ENCODE measurements at regions not wholly inside any gene's neighbourhood (a gene's known extent, or its start where the extent isn't known, plus 50 kb on each side); places are given as distances from the start of the nearest gene placed in this dataset.
"Not testable (repeated sequence)": the region's sequence is repeated elsewhere in the genome, so short reads cannot be mapped to it uniquely, and the experiment has no call there.

DNA sequence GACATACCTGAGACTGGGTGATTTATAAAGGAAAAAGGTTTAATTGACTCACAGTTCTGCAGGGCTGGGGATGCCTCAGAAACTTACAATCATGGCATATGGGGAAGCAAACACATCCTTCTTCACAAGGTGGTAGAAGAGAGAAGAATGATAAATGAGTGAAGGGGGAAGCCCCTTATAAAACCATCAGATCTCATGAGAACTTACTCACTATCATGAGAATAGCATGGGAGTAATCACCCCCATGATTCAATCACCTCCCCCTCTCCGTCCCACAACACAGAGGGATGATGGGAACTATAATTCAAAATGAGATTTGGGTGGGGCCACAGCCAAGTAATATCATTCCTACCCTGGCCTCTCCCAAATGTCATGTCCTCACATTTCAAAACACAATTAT is 1206.0 kb upstream of the CELF4 start:
- H3K4me3 ChIP-seq (ENCODE audit: low read depth, low read length), result not testable (repeated sequence)

DNA sequence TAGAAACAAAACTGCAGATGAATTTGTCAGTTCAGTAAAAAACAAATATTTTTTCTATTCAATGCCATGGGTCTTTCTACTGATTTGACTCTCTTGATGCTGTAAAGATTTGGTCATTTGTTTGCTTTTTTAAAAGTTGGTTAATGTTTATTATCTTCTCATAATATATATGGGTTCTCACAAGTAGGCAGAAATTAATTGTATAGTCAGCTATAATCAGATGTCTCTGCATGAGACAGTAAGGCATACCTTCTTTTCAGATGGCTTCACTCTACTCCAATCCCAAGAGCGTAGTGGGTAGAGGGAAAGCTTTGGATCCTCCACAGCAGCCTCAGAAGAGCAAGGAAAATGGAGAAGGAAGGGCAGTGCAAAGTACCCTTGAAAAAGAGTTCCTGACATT is 1202.9 kb upstream of the CELF4 start:
- H3K4me3 ChIP-seq (ENCODE audit: low read depth, low read length), result no peak overlapping the region

DNA sequence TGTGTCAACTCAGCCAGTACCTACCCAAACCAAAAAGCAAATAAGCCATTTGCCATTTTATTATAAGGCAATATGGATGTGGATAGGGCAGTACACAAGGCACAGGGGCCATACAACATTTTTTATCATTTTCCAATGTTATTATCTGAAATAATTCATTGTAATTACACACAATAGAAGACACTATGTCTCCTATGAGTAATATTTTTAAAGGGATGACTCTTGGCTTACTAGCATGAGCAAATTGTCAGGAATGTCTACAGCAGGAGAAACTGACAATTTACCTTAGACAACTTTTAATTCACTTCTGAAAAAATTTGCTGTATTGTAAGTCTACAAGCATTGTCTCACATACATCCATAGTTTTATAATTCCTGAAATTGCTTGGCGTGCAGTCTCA is 1193.9 kb upstream of the CELF4 start:
- H3K4me3 ChIP-seq (ENCODE audit: low read depth, low read length), result no peak overlapping the region

DNA sequence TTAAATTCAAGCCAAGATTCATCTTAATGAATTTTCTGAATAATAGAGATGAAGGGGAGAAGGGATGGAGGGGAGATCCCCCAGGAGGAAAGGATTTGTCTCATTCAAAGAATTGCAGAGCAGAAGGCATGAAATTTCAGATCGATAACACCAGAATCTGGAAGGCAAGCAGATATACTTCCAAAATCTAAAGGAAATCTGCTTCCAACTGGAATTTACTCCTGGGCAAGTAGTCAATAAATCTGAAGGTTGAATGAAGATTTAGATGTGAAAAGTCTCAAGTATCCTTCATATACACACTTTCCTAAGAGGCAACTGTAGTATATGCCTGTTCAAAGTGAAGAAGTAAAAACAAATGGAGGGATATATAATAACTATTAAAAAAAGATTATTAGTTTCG is 1190.8 kb upstream of the CELF4 start:
- H3K4me3 ChIP-seq (ENCODE audit: low read depth, low read length), result no peak overlapping the region

DNA sequence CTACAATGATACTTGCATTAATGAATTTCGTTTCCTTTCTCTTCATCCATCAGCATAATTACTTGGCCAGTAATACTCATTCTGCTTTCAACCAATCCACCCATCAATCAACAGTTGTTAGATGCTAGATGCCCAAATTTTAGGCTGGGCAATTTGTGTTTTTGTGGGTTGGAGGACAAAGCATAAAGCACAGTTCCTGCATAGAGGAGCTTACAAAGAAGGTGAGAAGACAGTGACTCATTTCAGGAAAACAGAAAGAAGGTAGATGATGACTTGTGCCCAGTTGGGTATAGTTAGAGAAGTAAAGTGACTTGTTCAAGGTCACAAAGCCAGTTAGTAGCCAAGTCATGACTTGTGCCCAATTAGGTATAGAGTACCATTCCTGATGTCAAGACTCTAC is 1186.8 kb upstream of the CELF4 start:
- H3K4me3 ChIP-seq (ENCODE audit: low read depth, low read length), result no peak overlapping the region

DNA sequence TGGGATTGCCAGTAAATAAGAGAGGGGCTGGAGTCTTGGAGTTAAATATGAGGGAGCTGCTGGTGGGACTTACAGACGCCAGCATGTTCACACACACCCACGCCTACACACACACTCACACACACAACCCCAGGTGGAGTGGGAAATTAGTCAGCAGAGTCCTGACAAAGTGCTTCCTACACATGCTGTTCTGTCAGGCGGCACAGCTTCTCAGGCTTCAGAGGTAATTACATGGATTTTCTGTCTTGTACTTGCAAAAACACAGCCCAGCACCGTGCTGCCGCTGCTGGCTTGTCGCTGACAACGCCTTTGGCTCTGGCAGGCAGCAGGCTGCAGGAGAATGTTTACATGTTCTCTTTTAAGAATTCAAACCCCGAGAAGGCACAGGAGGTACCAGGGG is 1186.3 kb upstream of the CELF4 start:
- H3K4me3 ChIP-seq (ENCODE audit: low read depth, low read length), result no peak overlapping the region

DNA sequence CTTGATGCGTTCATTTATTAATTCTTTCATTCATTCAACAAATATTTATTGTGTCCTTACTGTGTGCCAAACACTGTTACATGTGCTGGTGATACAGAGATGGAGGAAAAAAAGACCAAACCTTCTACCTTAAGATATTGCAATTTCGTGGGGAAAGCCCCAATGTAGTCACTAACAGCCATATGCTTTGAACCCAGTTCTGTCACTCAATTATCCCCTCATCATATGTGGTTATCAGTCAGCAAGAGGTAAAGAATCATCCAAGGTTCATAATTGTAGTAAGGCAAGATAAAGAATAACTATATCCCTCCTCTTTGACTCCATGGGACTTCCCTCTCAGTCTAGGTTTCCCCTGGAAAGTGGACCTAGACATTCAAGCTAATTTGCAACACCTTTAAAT is 1185.6 kb upstream of the CELF4 start:
- H3K4me3 ChIP-seq (ENCODE audit: low read depth, low read length), result no peak overlapping the region

DNA sequence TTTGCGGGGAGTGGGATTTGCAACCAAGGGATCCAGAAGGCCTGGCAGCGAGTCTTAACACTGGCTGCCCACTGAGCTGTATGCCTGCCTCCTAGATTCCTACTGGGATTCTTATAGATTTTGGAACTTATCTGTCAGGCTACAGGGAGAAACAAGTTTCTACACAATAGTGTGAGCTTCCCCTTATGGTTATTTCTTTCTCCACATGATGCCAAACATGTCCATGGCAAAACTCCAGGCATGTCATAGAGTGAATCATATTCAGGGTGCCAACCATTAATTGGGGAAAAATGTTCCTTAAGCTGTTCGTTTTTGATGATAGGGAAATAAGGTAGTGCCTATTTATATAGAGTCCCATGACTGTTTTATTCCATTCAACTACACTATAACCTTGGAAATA is 1185.2 kb upstream of the CELF4 start:
- H3K4me3 ChIP-seq (ENCODE audit: low read depth, low read length), result no peak overlapping the region

DNA sequence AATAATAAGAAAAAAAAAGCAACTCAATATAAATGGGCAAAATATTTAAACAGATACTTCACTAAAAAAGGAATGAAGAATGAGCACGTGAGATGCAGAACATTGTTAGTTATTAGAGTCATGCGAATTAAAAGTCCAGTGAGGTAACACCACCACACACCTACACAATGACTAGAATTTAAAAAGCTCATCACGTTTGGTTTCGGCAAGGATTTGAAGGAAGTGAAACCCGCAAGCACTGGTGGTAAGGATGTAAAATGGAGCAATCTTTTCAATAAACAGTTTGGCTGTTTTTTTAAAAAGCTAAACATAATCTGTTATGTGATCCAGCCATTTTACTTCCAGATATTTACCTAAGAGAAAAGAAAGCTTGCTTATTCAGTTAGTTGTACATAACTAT is 1181.6 kb upstream of the CELF4 start:
- no peak overlapping the region for H3K4me3 ChIP-seq (ENCODE audit: low read depth, low read length)

DNA sequence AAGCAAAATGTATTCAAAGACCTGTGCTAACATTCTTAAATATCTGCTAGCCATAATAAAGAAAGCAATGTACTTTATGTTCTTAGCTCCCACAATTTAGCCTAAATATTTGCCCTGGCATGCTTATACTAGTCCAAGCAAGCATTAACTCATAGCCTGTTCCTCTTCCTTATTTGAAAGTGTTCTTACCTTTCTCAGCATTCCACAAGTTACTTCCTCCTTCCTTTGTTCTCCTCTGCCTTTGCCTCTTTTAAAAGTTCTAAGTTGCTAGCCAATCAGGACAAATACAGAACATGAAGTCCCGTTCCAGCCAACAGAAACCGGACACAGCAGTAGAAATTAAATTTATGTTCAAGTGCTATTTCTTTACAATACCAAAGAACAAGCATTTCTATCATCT is 1154.6 kb upstream of the CELF4 start:
- not testable (repeated sequence) for H3K4me3 ChIP-seq (ENCODE audit: low read depth, low read length)

DNA sequence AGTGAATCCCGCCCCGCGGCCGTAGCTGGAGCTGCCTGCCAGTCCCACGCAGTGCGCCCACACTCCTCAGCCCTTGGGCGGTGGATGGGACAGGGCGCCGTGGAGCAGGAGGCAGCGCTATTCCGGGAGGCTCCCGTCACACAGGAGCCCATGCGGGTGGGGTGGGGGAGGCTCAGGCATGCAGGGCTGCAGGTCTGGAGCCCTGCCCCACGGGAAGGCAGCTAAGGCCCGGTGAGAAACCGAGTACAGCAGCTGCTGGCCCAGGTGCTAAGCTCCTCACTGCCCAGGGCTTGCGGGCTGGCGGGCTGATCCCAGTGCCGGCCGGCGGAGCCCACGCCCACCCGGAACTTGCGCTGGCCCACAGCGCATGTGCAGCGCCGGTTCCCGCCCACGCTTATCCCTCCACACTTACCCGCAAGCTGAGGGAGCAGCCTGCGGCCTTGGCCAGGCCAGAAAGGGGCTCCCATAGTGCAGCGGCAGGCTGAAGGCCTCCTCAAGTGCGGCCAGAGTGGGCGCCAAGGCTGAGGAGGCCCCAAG is 1152.8 kb upstream of the CELF4 start:
- H3K4me3 ChIP-seq (ENCODE audit: low read depth, low read length), result no peak overlapping the region

DNA sequence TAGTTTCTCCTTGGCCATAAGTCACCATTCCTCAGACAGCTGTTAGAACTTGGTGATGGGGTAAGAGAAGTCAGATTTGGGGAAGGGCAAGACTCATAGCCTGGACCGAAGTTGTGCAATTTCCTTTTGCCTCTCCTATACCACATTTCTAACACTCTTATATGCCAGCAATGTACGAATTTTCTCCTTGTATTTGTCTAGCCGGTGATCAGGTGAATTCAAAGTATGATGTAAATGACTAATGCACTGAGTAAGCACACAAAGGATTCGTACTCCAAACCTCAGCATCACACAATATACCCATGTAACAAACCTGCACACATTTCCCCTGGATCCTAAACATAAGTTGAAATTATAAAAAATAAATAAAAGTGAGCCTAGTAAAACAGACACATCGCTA is 1143.5 kb upstream of the CELF4 start:
- H3K4me3 ChIP-seq (ENCODE audit: low read depth, low read length), result no peak overlapping the region

DNA sequence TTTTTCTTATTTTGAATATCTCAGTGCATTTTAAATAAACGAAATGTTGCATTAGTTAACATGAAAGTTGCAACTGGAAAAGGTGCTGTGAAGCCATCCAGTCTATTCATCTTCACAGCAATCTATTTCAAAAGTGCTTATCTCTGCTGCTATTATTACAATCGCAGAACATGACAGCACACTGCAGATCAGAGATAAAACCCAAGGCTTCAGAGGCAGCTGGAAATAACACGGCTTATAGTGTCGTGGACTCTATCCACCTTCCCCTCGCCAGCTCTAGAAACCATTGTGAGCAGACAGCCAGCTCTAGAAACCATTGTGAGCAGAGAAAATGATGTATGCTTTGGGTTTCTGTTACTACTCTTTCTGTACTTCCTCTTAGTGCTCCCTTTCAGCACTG is 1140.8 kb upstream of the CELF4 start:
- no peak overlapping the region for H3K4me3 ChIP-seq (ENCODE audit: low read depth, low read length)

DNA sequence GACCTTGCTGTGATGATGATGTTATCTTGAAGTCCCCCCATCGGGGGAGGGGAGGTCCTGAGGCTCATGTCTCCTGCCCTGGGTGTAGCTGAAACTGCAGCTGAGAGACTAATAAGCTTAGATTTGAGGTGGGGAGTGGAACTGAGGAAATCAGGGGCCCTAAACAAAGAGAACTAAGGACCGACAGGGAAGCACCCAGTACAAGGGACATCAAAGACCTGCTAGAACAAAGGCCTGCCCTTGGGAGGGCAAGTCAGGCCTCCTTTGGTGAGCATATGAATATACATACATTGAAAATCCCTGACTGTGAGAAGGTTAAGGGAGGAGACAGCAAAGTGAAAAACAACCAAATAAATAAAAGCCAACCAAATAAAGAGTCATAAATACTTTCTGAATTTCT is 1132.5 kb upstream of the CELF4 start:
- H3K4me3 ChIP-seq (ENCODE audit: low read depth, low read length), result no peak overlapping the region

DNA sequence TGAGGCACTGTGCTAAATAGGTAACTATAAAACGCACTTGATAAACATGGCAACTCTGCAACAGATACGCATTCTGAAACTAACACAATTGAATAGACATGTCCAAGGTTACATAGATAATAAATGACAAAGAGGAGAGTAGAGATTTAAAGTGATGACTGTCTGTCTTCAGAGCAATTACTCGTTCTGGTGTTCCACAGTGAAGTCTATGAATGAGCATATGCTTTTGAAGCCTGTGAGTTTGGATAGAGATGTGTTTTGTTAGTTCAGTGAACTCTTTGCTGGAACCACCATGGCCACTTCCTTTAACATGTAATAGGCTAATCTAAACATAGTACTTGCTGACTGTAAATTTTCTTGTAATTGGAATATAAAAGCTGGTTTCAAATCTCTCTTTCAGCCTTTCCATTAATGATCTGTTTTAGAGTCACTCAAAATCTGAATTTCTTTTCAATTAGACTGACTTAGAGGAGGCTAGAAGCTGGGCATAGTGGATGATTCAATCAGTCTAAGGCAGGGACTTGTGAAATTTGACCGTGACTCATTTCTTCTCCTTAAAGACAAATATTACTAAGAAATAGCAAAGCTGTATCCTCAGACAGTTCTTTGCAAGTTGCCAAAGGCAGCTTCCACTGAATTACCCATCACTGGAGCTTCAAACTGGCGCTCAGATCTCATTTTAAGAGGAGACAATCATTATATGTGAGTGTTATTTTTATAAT is 1130.1 kb upstream of the CELF4 start:
- H3K4me3 ChIP-seq (ENCODE audit: low read depth, low read length), result no peak overlapping the region

DNA sequence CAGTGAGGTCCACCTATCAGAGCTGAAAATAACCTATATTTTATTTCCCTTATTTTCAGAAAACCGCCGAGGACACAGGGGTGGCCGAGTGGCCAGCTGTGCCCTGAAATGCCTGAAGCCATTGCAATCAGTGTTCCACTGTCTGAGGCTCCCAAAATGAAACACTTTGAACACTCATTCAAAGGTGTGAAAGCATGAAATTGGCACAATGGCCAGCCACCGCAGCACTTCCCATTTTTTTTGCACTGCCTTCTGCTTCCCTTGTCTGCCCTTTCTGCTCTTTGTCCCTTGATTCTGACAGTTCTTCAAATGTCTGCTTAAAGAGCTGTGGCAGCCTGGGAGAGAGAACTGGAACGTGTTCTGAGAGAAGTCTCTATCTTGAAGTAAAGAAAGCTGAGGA is 1127.5 kb upstream of the CELF4 start:
- H3K4me3 ChIP-seq (ENCODE audit: low read depth, low read length), result no peak overlapping the region

DNA sequence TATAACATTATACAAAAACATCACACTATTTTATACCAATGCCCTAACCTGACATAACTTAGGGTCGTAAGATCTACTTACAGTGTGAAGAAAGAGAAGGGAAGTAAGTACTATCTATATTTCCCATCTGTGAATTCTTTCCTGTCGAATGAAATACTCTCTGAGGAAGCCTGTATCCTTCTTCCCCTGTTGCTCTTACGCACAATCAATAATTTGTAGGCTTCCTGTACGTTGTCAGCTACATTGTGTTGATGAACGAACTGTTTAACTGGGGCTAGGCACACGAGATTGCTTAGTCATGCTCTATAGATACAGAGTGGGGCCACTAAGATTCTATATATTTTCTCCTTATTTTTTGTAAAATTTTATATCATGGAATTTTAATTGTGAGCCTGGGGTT is 1125.0 kb upstream of the CELF4 start:
- H3K4me3 ChIP-seq (ENCODE audit: low read depth, low read length), result no peak overlapping the region

DNA sequence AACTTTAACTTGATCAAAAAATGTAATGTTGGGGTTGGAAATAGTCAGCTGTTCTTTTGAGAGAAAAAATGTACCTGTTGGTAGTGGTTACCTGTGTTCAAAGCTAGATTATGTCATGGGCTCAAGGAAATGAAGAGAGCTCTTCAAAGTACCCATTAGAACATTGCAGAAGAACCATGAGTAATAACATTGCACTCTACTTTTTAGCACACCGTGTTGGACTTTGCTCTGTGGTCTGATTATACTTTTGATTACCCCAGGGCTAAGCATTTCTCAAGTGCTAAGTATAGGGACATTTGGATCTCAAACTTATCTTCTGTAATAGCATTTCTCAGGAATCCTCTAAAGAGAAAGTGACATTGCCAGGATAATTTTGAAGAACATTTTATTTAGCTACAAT is 1122.8 kb upstream of the CELF4 start:
- no peak overlapping the region for H3K4me3 ChIP-seq (ENCODE audit: low read depth, low read length)

DNA sequence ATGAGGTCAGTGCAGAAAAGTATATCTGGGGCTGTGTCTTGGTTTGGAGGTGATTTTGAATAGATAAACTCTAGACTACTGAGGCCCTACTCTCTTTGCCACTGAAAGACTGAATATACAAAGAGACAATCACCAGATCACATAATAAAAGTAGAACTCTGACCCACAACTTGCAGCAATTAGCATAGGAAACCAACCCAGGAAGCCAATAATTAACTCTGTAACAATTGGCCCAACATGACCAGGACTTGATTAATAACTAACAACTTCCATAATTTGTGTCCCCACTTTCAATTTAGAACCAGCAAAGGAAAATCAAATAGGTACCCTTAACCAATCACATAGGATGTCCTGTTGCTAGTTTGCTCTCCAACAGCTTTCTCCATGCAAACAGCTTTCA is 1104.9 kb upstream of the CELF4 start:
- H3K4me3 ChIP-seq (ENCODE audit: low read depth, low read length), result no peak overlapping the region

DNA sequence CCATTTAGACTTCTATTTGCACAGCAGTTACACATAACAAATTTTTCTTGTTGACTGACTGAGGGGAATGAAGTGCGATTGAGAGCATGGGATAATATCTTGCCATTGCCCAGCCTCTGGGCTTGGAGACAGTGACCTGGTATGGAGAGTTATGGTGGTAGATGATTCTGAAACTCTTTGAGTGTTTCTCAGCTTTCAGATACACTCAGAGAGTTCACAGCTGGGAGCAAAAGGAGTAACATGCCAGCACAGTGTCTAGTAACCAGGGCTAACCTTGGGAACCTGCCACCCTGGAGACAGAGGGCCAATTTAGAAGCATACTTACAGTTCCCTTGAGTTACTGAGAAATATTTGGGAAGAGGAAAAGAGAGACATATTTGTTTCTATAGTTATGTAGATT is 1099.3 kb upstream of the CELF4 start:
- H3K4me3 ChIP-seq (ENCODE audit: low read depth, low read length), result no peak overlapping the region

DNA sequence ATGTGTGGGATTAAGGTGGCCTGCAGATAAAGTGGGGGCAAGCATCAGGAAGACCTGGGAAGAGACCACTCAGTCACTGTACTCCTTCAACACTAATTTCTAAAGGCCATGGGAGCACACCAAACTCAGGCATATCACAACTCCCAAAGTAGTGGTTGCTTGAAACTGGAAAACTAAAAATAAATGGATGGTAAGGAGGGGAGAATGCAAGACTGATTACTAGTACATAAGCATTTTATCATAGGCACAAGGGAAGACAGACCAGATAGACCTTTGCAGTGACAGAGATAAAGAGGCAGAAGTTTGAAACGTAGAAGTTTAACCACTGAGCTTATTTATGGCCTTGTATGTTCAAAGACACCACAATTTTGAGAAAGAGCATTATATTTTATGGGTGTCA is 1098.1 kb upstream of the CELF4 start:
- no peak overlapping the region for H3K4me3 ChIP-seq (ENCODE audit: low read depth, low read length)

DNA sequence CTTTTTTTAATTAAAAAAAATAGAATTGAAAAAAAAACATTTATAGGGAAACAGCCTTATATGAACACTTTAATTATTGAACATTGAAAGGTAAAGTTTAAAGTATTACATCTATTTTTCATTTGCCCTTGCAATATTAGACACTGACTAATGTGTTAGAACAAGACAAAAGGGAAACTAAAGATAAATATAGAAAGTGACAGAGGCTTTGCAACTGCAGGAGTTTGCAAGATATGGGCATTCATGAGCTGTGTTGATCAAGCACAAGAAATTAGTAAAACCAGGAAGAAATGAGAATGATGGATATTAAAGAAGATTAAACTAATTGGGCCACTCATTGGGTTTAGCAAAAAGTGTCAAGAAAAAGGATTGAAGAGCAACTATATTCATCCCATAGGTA is 1097.7 kb upstream of the CELF4 start:
- H3K4me3 ChIP-seq (ENCODE audit: low read depth, low read length), result no peak overlapping the region

DNA sequence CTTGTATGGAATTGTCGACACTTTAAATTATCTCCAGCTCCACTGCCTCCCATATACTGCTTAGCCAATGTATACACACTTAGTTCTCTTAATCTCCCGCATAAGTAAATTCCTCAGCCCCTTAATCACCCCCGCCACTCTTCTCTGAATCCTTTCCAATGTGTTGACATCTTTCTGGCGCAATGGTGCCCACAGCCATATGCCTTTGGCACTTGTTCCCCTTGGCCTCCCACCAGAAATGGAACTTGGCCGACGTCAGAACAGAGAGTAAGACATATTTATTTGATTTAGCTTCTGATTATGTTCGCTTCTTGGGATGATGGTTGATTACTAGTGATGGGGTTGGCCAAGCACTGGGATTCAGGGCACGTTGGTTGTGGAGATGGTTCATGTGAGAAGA is 1089.3 kb upstream of the CELF4 start:
- no peak overlapping the region for H3K4me3 ChIP-seq (ENCODE audit: low read depth, low read length)
